ENCODE measurements at regions not wholly inside any gene's neighbourhood (a gene's known extent, or its start where the extent isn't known, plus 50 kb on each side); places are given as distances from the start of the nearest gene placed in this dataset.
A peak's percentile ranks its signal among the peaks of the same experiment; 100 is the strongest.
"Not testable (repeated sequence)": the region's sequence is repeated elsewhere in the genome, so short reads cannot be mapped to it uniquely, and the experiment has no call there.

DNA sequence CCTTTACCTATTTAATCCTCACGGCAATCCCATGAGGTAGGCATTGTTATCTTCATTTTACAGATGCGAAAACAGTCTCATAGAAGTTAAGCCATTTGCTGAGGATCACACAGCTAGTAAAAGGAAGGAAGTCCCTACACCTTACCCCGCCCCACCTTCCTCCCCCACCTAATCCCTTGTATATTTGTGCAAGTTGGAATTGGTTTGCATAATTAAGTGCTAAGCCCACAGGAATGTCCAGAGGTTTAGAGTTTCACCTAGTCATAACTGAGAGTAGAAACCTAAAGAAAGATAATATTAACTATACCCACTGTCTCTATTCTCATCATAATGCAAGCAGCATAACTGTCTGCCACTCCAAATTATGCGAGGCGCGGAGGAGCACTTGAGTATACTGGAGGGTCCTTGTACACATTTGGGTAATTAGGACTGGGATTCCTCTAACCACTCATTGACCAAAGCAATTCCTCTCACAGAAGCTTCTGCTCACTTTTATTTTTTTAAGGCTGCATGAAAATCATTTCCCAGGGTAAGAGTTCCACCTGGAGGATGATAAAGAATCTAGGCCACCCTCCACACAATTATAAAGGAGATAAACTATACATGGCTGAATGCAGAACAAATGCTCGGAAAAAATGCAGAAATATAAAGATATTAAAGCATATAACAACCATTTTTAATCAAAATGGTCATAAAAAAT lies 199.9 kb downstream of the FAM181B start:
- DNase-seq, result peak; percentile 9

DNA sequence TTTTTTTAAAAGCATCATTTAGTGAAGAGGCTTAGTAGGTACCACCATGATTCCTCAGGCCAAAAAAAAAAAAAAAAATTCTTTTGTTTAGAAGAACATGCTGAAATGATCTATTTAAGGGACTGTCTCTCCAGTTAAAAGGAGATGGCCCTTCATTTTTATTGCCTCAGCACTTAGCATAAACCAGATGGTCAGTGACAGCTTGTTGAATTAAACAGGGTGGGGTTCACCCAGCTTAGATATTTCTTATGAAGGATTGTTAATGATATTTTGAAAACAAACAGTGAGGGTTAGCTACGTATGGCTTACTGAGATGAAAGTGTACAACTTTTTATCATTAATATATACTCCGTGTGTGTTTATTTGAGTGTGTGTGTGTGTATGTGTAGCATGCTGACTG lies 203.7 kb downstream of the FAM181B start:
- DNase-seq, result no peak

DNA sequence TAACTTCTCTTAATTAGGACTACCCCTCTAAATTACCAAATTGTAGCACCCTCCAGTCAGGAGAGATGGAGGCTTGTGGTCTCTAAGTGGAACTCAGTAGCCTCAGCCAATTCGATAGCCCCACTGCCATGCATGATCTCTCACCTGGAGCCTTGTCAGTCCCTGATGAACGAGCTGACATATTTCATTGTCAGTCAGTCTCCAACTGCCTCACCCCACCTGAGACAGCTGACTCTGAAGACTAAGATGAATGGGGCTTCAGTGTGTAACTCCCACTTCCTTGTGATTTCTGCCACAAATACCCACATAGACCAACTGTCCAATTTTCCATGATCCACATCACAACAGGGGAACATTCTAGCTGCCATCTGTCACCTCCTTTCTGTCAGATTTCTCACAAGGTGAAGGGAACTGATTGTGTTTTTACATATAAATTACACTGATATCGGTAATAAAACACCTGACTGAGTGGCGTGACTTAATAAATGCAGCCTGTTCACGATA lies 206.5 kb downstream of the FAM181B start:
- no peak for DNase-seq

GRCh38 chr11:82523141-82523540 lies 210.5 kb downstream of the FAM181B start:
- peak; percentile 33 for DNase-seq

DNA sequence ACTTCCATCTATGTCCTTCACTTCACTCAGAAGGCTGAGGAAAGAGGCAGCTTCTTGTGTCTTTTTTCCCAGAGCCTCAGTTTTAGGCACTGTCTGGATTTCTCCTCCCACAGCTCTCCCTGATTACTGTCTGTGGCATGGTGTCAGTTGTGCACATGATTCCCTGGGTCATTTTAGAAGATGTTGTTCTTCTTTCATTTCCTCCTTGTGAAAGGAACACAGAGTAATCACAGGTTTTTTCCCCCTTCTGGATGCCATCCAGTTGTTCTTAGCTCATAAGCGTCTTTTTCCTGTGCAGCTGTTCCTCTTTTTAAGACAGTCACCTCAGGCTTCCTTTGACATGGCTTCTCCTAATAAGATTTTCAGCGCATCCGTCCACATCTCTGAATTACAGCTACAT lies 212.2 kb downstream of the FAM181B start:
- peak; percentile 41 for DNase-seq

- DNase-seq, result no peak
Observed at GRCh38 chr11:82507288-82507687, 226.4 kb downstream of the FAM181B start.

- DNase-seq, result no peak
Observed at GRCh38 chr11:82505379-82505778, 228.3 kb downstream of the FAM181B start.

- DNase-seq, result not testable (repeated sequence)
Observed at GRCh38 chr11:82501174-82501573, 232.5 kb downstream of the FAM181B start.

- DNase-seq, result no peak
Observed at GRCh38 chr11:82494988-82495432, 238.7 kb downstream of the FAM181B start.

DNA sequence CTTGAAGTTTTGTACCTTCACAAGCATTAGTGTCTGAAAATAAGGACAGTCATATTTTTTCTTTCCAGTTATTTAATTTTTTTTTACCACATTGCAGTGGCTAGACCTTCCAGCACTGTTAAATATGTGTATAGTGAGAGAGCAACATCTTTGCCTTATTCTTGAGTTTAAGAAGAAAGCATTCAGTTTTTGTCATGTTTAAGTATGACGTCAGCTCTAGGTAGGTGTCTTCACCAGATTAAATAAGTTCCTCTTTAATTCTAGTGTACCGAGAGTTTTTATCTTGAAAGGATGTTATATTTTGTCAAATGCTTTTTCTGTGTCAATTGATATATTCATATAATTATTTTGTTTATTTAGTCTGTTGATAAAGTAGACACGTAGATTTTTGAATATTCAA lies 258.8 kb downstream of the FAM181B start:
- no peak for DNase-seq

DNA sequence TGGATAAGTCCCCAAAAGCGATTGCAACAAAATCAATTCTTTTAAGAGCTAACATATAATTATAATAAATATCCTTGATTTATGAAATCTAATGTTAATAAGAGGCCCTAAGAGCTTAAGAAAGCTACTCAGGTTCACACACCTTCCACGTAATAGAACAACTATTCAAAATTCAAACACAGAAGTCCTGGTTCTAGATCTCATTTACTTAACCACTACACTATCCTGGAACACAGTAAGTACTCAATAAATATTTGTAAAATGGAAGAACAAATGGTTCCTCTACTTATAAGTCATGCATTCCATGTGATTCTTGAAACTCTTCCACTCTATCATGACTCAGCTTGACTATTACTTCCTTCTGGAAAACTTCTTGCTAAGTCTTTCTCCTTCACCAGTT lies 268.2 kb downstream of the FAM181B start:
- no peak for DNase-seq

- no peak for DNase-seq
Observed at GRCh38 chr11:82462608-82463242, 270.9 kb downstream of the FAM181B start.

DNA sequence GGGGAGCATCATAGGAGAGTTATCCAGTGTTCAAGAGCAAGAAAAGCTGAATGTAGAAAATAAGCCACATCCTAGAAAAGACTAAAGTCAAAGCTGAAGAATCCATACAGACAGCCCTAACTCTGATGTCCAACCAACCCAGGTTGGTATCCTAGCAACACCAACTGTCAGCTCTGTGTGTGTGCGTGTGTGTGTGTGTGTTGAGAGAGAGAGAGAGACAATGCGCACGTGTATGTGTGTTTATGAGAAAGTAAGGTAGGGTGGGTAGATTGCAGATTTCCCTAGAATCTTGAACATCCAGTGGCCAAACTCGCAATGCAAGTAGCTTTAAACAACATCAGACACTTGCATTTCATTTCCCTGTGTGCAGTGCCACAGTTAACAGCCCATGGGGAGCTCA lies 274.9 kb downstream of the FAM181B start:
- no peak for DNase-seq

DNA sequence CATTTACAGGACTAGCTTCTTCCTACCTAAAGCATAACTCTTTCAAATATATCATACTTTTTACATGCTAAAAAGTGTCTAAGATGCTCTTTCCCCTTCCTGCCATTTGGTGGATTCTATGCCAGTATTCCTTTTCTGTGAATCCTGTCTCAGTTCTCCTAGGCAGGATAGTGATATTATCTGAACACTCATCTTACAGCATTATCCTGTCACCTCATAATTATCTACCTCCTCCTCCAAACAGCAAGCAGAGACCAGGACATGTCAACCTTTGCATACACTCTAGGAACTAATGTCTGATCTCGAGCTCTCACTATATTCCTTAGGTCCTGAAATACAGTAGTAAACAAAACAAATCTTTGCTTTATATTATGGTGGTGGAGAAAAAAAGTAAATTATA lies 275.5 kb downstream of the FAM181B start:
- DNase-seq, result no peak

GRCh38 chr11:82450996-82451395 lies 282.7 kb downstream of the FAM181B start:
- no peak for DNase-seq

GRCh38 chr11:82406611-82407010 lies 327.1 kb downstream of the FAM181B start:
- no peak for DNase-seq

DNA sequence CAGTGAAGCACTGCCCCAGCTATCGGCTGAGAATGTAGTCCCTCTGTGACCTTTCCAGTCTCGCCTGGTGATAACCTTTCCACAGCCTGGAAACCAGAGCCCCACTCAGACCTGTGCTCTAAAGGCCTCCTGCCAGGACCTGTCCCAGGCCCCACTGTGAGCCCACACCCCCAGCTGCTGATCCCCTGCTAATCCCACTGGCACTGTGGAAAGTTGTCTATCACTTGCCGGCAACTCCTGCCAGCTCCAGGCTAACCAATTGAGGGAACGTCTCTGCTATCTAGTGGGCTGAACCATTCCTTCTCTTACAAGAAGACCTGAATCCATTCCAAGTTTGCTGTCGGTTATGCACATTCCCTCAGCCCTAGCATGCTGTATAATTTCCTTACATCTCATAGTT lies 328.2 kb downstream of the FAM181B start:
- peak; percentile 19 for DNase-seq

- no peak for DNase-seq
Observed at GRCh38 chr11:82404981-82405380, 328.7 kb downstream of the FAM181B start.

GRCh38 chr11:82403640-82404305 lies 329.9 kb downstream of the FAM181B start:
- DNase-seq, result no peak

DNA sequence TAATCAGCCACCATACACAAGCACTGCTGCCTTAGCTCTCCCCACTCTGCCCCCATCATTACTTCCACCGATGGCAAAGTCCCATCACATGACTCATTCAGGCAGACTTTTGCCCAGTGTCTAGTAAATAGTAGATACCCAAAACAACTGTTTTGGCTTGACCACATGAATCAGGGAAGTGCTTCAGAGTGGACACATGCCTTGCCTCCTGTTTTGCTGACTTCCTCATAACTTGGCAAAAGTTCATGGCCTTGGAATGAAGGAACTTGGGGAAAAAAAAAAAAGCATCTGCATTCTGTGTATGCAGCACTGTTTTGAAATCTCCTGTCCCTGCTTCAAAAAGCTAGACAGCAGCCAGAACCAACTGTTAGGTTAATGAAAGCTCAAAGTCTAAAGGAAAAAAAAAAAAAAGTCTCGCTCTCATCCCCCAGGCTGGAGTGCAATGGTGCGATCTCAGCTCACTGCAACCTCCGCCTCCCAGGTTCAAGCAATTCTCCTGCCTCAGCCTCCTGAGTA lies 335.3 kb downstream of the FAM181B start:
- DNase-seq, result no peak

DNA sequence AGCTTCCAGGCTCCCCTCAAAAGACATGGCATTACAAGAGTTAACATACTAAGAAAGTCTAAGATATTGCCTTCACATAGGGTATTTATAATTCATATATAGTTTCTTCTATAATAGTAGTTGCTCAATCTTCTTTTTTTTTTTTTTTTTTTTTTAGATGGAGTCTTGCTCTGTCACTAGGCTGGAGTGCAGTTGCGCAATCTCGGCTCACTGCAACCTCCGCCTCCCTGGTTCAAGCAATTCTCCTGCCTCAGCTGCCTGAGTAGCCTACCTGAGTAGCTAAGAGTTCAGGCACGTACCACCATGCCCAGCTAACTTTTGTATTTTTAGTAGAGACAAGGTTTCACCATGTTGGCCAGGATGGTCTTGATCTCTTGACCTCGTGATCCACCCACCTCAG lies 337.0 kb downstream of the FAM181B start:
- DNase-seq, result not testable (repeated sequence)

DNA sequence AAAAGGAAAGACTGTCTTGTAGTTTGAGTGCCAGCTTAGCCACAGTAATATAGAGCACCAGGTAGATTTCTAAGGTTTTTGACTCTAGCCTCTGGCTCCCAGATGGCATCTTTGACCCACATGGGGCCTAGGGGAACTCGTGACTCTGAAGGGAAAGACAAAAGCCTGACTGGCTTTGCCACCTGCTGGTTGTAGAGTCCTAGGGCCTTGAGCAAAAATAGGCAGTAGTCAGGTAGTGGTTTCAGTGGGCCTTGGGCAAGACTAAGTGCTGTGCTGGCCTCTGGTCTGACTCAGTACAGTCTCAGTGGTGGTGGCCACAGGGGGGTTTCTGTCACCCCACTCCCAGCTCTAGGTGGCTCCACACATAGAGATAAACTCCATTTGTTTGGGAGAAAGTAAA lies 349.4 kb downstream of the FAM181B start:
- DNase-seq, result no peak

All from tongue (tissue), 1 donor.